Glomerular visceral epithelial cell (primary cell): ENCODE measurements at regions not wholly inside any gene's neighbourhood (a gene's known extent, or its start where the extent isn't known, plus 50 kb on each side); places are given as distances from the start of the nearest gene placed in this dataset.
A peak's percentile ranks its signal among the peaks of the same experiment; 100 is the strongest.
"Not testable (repeated sequence)": the region's sequence is repeated elsewhere in the genome, so short reads cannot be mapped to it uniquely, and the experiment has no call there.

Experiments
- DNase-seq: peaks from one replicate; pipeline ENCODE4 v3.0.0-alpha.2; 2016; ENCODE audit errors: extremely low spot score

- DNase-seq = peak; percentile 40
Observed at GRCh38 chr6:27806981-27807440, 105.2 kb downstream of the OR2B2 start.

- no peak for DNase-seq
Observed at GRCh38 chr6:27805347-27805746, 106.8 kb downstream of the OR2B2 start.

- no peak for DNase-seq
Observed at GRCh38 chr6:27804851-27805250, 107.3 kb downstream of the OR2B2 start.

- DNase-seq = no peak
Observed at GRCh38 chr6:27800731-27801373, 111.3 kb downstream of the OR2B2 start.

GRCh38 chr6:27797960-27798359, 114.2 kb downstream of the OR2B2 start:
- DNase-seq = no peak

- not testable (repeated sequence) for DNase-seq
Observed at GRCh38 chr6:27796736-27797481, 115.3 kb downstream of the OR2B2 start.

- peak; percentile 94 for DNase-seq
Observed at GRCh38 chr6:27795697-27796494, 116.3 kb downstream of the OR2B2 start.

GRCh38 chr6:27791182-27791943, 120.8 kb downstream of the OR2B2 start:
- DNase-seq = peak; percentile 81

GRCh38 chr6:27788376-27788775, 123.8 kb downstream of the OR2B2 start:
- not testable (repeated sequence) for DNase-seq

- DNase-seq = no peak
Observed at GRCh38 chr6:27786048-27786447, 126.1 kb downstream of the OR2B2 start.

- DNase-seq = no peak
Observed at GRCh38 chr6:27785294-27785693, 126.9 kb downstream of the OR2B2 start.

- no peak for DNase-seq
Observed at GRCh38 chr6:27782748-27783147, 129.4 kb downstream of the OR2B2 start.

- no peak for DNase-seq
Observed at GRCh38 chr6:27778625-27779417, 133.4 kb downstream of the OR2B2 start.

- DNase-seq = no peak
Observed at GRCh38 chr6:27777614-27778355, 134.4 kb downstream of the OR2B2 start.

GRCh38 chr6:27777126-27777525, 135.1 kb downstream of the OR2B2 start:
- DNase-seq = no peak

GRCh38 chr6:27776504-27776903, 135.7 kb downstream of the OR2B2 start:
- DNase-seq = no peak

GRCh38 chr6:27775796-27776184, 136.4 kb downstream of the OR2B2 start:
- no peak for DNase-seq

- not testable (repeated sequence) for DNase-seq
Observed at GRCh38 chr6:27775138-27775795, 136.9 kb downstream of the OR2B2 start.

- DNase-seq = not testable (repeated sequence)
Observed at GRCh38 chr6:27774264-27774600, 138.0 kb downstream of the OR2B2 start.
